Posterior cingulate gyrus (tissue), 11 donors: ENCODE measurements at regions not wholly inside any gene's neighbourhood (a gene's known extent, or its start where the extent isn't known, plus 50 kb on each side); places are given as distances from the start of the nearest gene placed in this dataset.

Source experiments
- DNase-seq, 10 donors: peaks; one replicate each; pipeline versions ENCODE4 v3.0.0 to v3.0.0-alpha.2; 2020 to 2021; ENCODE audit warnings: mixed read lengths in 3 of 10
- intact Hi-C: fragments of 100-400 bp; cut with DNase I; formaldehyde crosslinking; loops from one replicate; pipeline ENCODE4 v1.15.1; 2023

- intact Hi-C loops, result no loop called here
- DNase-seq, result no peak
These were observed 127.1 kb downstream of the KLF13 start for GRCh38 chr15:31453558-31454318.

GRCh38 chr15:31455499-31455898 lies 128.9 kb downstream of the KLF13 start:
- intact Hi-C loops, result no loop called here
- DNase-seq, result no peak

DNA sequence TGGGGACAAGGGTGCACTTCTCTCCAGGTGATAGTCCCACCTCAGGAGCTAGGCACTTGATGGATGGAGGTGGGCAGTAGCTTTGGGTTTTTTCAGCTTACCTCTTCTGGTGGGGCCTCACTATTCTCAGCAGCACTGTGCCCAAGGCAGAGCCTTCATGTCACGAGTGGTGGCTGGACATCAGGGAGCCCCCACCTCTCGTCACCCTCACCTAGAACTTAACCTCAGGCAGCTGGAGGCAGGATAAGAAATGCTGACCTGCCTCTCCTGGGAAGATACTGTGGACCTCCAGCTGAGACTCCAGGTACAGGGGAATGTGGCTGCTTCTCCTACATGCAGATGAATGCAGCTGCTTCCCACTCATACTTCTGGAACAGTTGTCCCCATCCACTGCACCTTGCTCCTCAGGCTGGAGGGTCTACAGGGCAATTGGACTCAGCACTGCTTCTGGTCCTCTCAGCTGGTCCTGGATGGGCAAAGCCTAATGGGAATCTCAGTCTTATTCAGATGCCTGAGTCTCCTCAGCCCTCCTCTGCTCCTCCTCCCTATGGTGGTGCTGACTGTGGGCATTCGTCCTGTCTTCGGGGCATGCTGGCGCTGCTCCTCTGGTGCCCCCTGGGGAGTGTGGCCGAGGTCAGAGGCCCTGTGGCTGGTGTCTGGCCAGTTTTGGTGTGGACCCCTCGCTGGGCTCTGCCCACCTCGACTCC lies 129.9 kb downstream of the KLF13 start:
- DNase-seq, result no peak
- intact Hi-C loops, result no loop called here

GRCh38 chr15:31457161-31457560 lies 130.5 kb downstream of the KLF13 start:
- intact Hi-C loops, result no loop called here
- DNase-seq, result no peak

- intact Hi-C loops, result no loop called here
- no peak for DNase-seq
These were observed 131.2 kb downstream of the KLF13 start for GRCh38 chr15:31457631-31458526.

GRCh38 chr15:31458596-31459399 lies 132.2 kb downstream of the KLF13 start:
- DNase-seq, result no peak
- intact Hi-C loops, result no loop called here

DNA sequence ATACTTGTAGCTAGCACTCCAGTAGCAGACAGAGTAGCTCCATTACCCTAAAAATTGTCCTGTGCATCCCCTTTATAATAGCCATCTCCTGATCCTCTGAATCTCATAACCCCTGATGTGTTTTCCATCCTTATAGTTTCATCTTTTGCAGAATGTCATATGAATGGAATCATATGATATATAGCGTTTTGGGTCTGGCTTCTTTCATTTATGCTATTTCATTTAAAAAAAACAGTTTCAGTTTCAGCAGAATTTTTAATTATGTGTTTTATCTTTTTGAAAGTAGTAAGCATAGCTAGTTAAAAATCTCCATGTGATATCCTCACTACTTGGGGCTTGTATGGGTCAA lies 132.7 kb downstream of the KLF13 start:
- intact Hi-C loops, result no loop called here
- no peak for DNase-seq

DNA sequence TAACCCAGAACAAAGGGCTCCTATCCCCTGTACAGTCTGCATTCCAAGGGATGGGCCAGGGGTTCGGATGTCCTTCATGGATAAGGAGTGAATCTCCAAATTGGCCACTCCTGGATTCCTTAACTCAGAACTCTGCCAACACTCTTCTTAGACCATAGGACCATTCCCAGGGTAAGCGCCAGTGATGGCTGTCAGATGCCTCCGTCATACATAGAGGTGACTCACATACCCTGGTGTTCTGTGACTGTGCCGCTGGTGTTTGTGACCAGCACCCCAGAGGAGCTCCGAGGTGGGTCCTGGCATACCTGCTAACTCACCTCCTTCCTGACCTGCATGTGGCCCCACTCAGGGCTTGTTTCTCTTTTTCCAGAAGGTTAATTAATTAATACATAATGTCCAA lies 134.7 kb downstream of the KLF13 start:
- intact Hi-C loops, result no loop called here
- DNase-seq, result no peak

DNA sequence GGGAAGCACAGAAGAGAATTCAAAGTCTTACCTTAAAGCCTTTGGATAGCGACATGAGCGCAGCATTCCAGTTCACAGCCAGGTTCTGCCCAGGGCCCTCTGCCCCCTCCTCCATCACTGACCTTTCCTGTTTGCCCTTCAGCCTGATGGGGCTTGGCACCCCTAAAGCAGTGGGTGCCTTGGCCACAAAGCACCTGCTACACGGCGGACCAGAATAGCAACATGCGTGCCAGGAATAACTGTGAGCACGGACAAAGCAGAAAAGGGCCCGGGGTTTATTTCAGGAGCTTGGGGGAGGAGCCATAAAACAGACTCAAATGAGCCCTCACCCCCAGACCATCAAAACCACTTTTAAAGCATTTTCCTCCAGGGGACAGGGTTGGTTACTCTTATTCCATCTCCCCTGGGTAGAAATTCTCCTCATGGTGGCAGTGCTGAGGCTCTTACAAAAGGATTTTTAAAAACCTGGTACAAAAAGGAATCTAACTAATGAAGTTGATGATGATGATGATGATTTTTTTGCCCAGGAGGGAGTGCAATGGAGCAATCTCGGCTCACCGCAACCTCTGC lies 135.4 kb downstream of the KLF13 start:
- no peak for DNase-seq
- intact Hi-C loops, result no loop called here

DNA sequence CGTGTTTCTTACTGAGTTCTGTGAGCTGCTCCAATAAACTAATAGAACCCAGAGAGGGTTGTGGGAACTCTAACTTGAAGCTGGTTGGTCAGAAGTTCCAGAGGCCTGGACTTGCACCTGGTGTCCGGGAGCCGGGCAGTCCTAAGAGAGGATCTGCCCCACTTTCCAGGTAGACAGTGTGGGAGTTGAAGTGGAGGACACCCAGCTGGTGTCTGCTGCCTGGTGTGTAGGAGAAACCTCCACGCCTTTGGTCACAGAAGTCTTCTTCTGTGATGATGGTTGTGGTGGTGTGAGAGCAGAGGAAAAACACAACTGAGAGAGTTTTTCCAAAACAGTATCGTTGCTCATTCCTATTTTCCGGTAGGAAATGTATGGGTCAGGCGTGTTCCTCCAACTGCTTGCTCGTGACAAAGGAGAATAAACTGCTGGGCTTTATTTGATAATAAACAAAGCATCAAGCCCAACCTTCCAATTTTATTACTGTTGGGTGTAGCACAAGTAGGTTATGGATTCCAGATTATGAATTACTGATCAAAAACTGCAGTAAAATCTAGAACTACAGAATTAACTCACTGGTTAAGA lies 137.0 kb downstream of the KLF13 start:
- no peak for DNase-seq
- intact Hi-C loops, result no loop called here

DNA sequence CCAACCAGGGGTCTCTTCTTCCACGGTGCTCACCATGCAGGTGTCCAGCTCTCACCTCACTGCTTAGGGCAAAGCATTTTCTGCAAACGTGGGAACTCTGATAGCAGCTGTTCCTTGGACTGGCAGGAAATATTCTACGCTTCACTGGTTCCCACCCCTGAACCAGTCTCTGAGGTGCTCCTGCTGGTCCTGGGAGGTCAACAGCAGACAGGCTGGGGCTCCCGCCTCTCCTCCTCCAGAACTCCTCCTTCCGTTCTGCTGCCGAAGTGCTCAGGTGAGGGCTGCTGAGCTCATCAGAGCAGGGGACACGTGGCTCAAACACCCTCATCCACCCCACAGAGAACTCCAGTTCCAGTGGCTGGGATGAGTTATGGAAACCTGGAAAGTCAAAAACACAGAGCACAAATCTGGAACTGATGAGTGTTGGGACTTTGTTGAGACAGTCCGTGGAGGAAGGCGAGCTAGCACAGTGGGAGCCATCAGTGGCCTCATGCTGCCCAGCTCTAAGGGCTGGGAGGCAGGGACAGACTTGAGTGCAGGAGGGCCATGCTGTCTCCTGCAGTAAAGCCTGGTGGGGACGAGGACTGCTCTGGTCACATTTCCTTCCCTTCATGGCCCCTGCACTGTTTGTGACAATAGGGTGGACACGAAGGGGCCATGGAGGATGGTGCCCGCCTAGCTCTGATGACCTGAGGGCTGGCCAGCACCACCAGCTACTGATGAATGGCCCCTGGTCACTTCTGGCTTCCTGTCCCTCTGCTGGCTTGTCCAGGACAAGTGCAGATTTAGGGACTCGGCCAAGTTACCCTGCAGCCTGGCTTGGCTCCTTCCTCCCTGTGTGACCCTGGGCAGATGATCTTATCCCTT lies 137.8 kb downstream of the KLF13 start:
- DNase-seq, result no peak
- intact Hi-C loops, result no loop called here

- DNase-seq, result no peak
These were observed 138.7 kb downstream of the KLF13 start for GRCh38 chr15:31465083-31465955.

GRCh38 chr15:31467361-31467760 lies 140.7 kb downstream of the KLF13 start:
- intact Hi-C loops, result no loop called here
- DNase-seq, result no peak

More at GRCh38 chr15:31465083-31465955, 138.7 kb downstream of the KLF13 start:
- intact Hi-C loops, result no loop called here

DNA sequence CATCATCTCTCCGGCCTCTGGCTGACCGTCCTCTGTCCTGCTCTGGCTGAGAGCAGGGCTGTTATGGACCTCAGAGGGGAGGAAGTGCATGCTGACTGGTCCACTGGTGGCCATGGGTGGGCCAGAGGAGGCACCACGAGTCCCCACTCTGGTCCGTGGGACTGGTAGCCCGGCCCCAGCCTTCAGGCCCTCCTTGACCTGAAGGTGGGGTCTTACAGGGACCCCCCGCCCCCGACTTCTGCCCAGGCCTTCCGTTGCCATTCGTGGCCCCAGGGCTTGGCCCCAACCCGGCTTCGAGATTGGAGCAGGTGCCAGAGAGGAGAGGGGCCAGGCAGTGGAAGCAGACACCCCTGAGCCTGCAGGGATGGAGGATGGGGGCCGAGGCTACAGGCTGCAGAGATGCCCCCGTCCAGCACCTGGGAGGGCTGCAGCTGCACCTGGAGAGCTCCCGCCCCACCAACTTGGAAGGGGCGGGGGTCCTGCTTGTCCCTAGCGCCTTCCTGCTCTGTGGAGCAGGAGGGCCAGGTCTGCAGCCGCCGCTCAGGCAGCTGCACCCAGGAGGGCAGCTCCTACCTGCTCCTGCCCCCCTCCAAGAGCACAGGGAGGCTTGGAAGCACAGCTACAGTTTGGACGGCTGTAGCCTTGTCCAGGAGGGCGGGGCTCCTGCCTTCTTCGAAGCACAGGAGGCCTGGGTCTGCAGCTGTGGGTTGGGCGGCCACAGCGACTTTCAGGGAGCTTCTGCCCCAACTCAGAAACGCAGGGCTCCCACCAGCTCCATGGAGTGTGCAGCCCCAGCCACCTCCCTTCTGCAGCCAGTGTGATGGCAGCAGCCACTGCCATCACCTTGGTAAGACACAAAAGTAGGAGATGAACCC lies 142.5 kb downstream of the KLF13 start:
- intact Hi-C loops, result no loop called here
- DNase-seq, result peak in 1 of 10 donors; percentile 62

DNA sequence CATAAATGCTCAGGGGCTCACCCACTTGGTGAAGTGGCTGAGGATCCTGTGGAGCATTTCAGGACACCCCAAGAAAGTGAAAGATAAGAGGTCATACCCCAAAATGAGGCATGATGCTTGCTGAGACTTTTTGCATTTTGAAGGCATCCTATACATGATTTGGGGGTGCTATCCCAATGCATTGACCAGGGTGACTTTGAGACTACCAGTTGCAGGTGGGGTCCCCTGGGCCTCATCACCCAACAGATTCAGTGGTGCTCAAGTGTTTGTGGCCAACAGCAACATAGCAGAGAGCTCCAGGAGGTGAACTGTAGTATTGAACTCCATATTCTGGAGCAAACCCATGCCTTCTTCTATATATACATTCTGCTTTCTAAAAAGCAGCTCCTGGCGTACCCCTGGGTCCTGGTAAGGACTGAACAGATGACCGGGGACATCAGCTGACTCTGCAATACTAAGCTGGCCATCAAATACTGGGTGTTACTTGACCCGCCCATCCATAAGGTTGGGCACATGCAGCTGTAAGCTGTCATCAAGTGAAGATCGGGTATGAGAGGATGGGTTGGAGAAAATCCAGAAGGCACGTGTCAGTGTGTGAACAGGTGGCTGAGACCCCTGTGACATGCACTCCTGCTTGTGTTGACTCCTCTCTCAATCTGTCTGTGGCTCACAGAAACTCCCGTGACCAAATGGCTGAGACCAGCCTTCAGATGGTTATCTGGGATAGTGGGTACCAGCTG lies 143.3 kb downstream of the KLF13 start:
- intact Hi-C loops, result no loop called here
- no peak for DNase-seq

GRCh38 chr15:31470756-31471155 lies 144.1 kb downstream of the KLF13 start:
- intact Hi-C loops, result no loop called here
- DNase-seq, result no peak
